WTC11 (cell line): ENCODE measurements at regions not wholly inside any gene's neighbourhood (a gene's known extent, or its start where the extent isn't known, plus 50 kb on each side); places are given as distances from the start of the nearest gene placed in this dataset.

ENCODE experiments used
- ELF4 ChIP-seq: sonication (generic); formaldehyde crosslinking; IDR thresholded peaks from 2 replicates; pipeline ENCODE4 v1.8.1; 2022; ENCODE audit warnings: low read depth, mild to moderate bottlenecking, moderate library complexity, missing genetic modification reagents
- EMX1 ChIP-seq: fragments of 250-450 bp; sonication (Bioruptor Pico); IDR thresholded peaks from 2 replicates; pipeline ENCODE4 v1.8.0; 2021; ENCODE audit warnings: mild to moderate bottlenecking
- NFE2L1 ChIP-seq: sonication (generic); formaldehyde crosslinking; IDR thresholded peaks from 2 replicates; pipeline ENCODE4 v1.8.1; 2023; ENCODE audit warnings: missing genetic modification reagents
- ZNF263 ChIP-seq: sonication (generic); formaldehyde crosslinking; IDR thresholded peaks from 2 replicates; pipeline ENCODE4 v1.8.1; 2022; ENCODE audit warnings: low read depth, mild to moderate bottlenecking, moderate library complexity, missing genetic modification reagents
- TF ChIP-seq, protein P1 (sequence below): sonication (generic); formaldehyde crosslinking; IDR thresholded peaks from 2 replicates; pipeline ENCODE4 v1.8.0; 2022; ENCODE audit warnings: mild to moderate bottlenecking, missing genetic modification reagents
- TF ChIP-seq, protein P2 (sequence below): sonication (generic); formaldehyde crosslinking; IDR thresholded peaks from 2 replicates; pipeline ENCODE4 v1.8.0; 2022; ENCODE audit warnings: missing genetic modification reagents
- TF ChIP-seq, protein P3 (sequence below): fragments of 200-600 bp; IDR thresholded peaks from 2 replicates; pipeline ENCODE4 v1.8.0; 2022; ENCODE audit warnings: antibody characterized with exemption

DNA sequence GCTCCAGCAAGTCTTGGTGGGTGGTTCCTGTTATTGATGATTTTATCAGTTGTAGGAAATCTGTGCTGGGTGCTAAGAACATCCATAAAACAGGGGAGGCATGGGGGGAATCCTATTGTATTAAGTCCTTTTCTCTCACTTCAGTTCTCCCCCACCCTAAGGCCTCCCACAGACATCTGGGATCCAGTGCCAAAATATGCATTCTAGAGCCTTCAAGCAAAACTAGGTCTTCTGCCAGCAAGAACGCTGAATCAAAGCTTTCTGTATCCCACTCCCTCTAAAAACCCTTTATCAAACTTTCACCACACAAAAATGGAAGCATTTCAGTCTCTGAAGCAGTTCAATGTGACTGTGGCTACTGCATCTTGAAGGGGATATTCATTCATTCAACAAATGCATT lies 281.9 kb downstream of the GAS1 start:
- TF ChIP-seq, protein P1, sequence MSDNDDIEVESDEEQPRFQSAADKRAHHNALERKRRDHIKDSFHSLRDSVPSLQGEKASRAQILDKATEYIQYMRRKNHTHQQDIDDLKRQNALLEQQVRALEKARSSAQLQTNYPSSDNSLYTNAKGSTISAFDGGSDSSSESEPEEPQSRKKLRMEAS (CRISPR knock-in tag), result no peak
- TF ChIP-seq, protein P2, sequence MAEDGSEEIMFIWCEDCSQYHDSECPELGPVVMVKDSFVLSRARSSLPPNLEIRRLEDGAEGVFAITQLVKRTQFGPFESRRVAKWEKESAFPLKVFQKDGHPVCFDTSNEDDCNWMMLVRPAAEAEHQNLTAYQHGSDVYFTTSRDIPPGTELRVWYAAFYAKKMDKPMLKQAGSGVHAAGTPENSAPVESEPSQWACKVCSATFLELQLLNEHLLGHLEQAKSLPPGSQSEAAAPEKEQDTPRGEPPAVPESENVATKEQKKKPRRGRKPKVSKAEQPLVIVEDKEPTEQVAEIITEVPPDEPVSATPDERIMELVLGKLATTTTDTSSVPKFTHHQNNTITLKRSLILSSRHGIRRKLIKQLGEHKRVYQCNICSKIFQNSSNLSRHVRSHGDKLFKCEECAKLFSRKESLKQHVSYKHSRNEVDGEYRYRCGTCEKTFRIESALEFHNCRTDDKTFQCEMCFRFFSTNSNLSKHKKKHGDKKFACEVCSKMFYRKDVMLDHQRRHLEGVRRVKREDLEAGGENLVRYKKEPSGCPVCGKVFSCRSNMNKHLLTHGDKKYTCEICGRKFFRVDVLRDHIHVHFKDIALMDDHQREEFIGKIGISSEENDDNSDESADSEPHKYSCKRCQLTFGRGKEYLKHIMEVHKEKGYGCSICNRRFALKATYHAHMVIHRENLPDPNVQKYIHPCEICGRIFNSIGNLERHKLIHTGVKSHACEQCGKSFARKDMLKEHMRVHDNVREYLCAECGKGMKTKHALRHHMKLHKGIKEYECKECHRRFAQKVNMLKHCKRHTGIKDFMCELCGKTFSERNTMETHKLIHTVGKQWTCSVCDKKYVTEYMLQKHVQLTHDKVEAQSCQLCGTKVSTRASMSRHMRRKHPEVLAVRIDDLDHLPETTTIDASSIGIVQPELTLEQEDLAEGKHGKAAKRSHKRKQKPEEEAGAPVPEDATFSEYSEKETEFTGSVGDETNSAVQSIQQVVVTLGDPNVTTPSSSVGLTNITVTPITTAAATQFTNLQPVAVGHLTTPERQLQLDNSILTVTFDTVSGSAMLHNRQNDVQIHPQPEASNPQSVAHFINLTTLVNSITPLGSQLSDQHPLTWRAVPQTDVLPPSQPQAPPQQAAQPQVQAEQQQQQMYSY (CRISPR knock-in tag), result no peak
- TF ChIP-seq, protein P3, sequence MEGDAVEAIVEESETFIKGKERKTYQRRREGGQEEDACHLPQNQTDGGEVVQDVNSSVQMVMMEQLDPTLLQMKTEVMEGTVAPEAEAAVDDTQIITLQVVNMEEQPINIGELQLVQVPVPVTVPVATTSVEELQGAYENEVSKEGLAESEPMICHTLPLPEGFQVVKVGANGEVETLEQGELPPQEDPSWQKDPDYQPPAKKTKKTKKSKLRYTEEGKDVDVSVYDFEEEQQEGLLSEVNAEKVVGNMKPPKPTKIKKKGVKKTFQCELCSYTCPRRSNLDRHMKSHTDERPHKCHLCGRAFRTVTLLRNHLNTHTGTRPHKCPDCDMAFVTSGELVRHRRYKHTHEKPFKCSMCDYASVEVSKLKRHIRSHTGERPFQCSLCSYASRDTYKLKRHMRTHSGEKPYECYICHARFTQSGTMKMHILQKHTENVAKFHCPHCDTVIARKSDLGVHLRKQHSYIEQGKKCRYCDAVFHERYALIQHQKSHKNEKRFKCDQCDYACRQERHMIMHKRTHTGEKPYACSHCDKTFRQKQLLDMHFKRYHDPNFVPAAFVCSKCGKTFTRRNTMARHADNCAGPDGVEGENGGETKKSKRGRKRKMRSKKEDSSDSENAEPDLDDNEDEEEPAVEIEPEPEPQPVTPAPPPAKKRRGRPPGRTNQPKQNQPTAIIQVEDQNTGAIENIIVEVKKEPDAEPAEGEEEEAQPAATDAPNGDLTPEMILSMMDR, result no peak
- TF ChIP-seq ELF4, result no peak
- TF ChIP-seq EMX1 (CRISPR knock-in tag), result no peak
- no peak for TF ChIP-seq NFE2L1 (CRISPR knock-in tag)
- no peak for TF ChIP-seq ZNF263 (CRISPR knock-in tag)
